SK-MEL-5 (cell line): ENCODE measurements at regions not wholly inside any gene's neighbourhood (a gene's known extent, or its start where the extent isn't known, plus 50 kb on each side); places are given as distances from the start of the nearest gene placed in this dataset.

ENCODE experiments used
- DNase-seq: peaks from one replicate; pipeline ENCODE4 v3.0.0-alpha.2; 2016; ENCODE audit warnings: low read depth, low spot score
- in situ Hi-C: cut with HindIII; loops from 2 replicates; pipeline ENCODE4 v1.10.0; 2016; ENCODE audit warnings: low sequenced_read_pairs, high pct_unique_total_duplicates, low pct_unique_long_range_greater_than_20kb

- no peak for DNase-seq
- in situ Hi-C loops, result no loop called here
These were observed 512.6 kb upstream of the PPP2R3A start for GRCh38 chr3:135452881-135453280.

GRCh38 chr3:135453326-135453725 is 512.2 kb upstream of the PPP2R3A start:
- in situ Hi-C loops, result no loop called here
- no peak for DNase-seq

- in situ Hi-C loops, result no loop called here
- no peak for DNase-seq
These were observed 510.6 kb upstream of the PPP2R3A start for GRCh38 chr3:135454890-135455289.

DNA sequence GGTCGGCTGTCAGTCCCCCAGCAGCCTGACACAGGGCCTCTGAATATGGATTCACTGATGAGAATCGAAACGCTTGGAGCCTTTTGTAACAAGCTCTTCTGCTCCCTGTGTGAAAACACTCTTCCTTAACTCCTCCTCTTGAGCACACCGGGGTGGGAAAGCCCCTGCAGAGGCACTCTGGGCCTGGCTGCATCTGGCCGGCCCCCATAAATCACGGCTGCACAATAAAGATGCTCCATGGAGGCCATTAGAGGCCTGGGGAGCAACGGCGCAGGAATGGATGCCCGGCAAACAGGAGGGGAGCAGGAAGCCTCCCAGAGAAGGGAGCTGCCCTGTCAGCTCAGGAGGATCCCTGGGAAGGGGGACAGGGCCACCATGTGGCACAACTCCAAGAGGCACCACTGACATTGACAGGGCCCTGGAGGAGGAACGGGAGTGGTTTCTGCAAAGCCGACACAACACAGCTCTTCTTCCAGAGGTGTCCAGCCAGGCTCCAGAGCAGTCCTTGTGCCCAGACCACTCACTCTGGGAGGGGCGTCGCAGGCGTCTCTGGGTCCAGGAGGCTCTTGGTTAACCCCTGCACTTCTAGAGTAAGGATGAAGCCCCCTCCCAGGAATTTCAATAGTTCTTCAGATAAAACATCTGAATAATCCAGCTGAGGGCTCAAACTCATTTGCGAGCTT is 509.3 kb upstream of the PPP2R3A start:
- DNase-seq, result no peak
- in situ Hi-C loops, result no loop called here

DNA sequence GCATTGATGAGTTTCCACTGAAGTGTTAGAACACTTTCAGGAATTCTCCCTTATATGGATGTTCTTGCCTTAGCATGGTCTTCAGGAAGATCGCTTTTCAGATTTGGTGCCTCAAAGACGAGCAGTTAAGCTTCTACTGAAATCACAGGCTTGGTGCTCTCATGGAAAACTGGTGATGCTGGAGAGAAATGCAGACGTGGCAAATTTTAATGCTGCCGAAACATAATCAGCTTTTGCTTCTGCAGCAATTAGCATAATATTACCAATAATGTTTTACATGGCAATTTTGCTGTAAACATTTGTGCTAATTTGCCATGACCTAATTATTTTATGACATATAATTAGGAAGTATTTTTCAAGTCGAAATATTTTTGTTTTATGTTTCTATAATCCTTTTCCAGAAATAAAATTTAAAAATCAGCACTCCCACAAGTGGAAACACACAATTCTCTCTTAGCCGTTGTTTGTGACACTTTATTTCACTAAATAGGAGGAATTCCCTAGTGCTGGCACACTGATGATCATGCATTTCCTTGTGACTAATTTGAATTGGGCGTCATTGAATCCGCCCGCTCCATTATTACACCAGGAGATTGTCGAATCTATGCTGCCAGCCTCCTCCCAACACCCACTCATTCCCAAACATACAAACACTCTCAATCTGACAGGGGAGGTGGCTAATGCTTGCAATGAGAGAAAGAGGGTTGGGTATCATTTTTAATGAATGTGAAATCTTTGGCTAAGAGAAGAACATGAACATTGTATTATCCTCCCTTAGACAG is 506.8 kb upstream of the PPP2R3A start:
- DNase-seq, result no peak
- in situ Hi-C loops, result no loop called here

GRCh38 chr3:135460273-135460672 is 505.3 kb upstream of the PPP2R3A start:
- in situ Hi-C loops, result no loop called here
- DNase-seq, result no peak

GRCh38 chr3:135471911-135472310 is 493.6 kb upstream of the PPP2R3A start:
- in situ Hi-C loops, result no loop called here
- DNase-seq, result no peak

- in situ Hi-C loops, result no loop called here
- DNase-seq, result no peak
These were observed 492.1 kb upstream of the PPP2R3A start for GRCh38 chr3:135473449-135473848.

- DNase-seq, result peak; percentile 93
- in situ Hi-C loops, result no loop called here
These were observed 478.3 kb upstream of the PPP2R3A start for GRCh38 chr3:135487261-135487660.

- in situ Hi-C loops, result no loop called here
- no peak for DNase-seq
These were observed 475.2 kb upstream of the PPP2R3A start for GRCh38 chr3:135490219-135490915.

- DNase-seq, result peak; percentile 16
- in situ Hi-C loops, result no loop called here
These were observed 473.9 kb upstream of the PPP2R3A start for GRCh38 chr3:135491491-135492205.

DNA sequence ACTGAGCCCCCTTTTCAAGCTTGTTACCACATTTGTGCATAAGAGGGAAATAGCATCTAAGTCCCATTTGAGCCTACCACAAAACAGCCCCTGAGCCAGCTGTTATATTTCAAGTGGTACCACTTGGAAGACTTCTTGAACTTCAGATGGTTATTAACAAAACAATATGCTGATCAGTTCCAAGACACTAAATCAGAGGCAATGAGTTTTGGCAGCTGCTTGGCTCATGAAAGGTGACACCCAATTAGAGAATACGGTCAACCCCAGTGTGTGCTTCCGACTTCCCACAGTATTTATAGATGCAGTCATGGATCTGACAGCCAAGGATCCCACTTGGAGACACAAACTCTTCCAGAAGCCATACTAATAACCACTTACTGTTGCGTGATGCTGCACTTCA is 469.6 kb upstream of the PPP2R3A start:
- no peak for DNase-seq
- in situ Hi-C loops, result no loop called here

DNA sequence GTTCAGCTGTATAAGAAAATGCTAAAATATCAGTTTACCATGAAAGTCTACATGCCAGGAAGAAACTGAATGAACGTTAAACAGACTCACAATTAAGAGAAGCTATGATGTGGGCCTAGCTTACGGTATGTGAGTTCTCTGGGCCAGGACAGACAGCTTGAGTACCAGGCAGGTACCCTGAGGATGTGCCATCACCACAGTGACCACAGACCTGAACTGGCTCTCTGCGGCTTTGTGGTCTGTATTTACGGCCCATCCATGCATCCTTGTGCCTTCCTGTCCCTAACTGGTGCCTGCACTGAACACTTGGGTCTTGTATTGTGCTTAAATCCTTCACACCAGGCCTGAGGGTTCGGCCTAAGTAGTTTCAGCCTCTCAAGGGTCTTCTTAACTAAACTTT is 467.5 kb upstream of the PPP2R3A start:
- in situ Hi-C loops, result no loop called here
- DNase-seq, result no peak

DNA sequence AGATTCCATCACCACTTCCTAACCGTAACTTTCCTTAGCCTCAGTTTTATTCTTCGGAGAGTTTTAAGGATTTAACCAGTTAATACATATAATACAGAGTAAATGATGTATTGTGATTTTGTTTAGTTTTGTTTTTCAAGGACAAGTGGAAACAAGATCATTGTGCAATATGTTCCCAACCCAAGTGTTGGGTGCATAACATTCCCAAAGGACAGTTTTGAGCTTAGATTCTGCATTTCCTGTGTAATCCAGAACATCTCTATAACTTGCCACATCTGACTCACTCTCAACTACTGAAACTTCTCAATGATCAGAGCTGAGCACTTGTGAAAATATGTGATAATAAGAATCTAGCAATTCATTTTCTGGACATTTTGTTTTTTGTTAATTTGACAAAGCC is 466.1 kb upstream of the PPP2R3A start:
- in situ Hi-C loops, result no loop called here
- no peak for DNase-seq

- in situ Hi-C loops, result no loop called here
- DNase-seq, result no peak
These were observed 465.5 kb upstream of the PPP2R3A start for GRCh38 chr3:135500034-135500433.

DNA sequence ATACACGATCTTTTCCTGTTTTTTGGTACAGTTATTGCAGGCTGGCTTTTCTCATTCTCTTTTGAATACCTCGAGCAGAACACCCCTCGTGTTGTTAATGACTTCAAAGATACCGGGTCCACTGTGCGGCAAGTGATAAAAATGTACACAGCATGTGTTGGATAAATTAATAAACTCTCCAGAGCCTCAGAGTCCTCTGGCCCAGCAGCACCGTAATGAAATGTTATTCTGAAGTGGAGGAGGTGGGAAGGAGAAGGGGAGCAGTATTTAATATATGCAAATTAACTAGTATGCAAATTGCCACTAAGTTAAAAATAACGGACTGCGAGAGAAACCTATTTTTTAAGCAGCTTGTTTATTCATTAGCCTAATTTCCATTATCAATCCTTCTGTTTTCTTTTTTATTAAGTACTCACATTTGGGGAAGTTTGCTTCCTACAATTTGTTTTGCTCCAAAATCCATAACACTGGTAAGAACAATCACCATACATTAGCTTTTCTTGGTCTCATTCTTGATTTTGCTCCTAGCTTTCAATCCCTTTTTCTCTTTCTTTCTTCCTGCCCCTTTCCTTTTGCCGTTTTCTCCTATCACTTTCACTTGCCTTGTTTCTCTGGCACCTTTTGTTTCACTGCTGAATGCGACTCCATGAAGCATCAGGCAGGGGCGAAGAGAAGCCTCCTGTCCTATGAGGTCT is 462.3 kb upstream of the PPP2R3A start:
- in situ Hi-C loops, result no loop called here
- DNase-seq, result no peak

- DNase-seq, result peak; percentile 83
- in situ Hi-C loops, result no loop called here
These were observed 461.5 kb upstream of the PPP2R3A start for GRCh38 chr3:135503760-135504686.
